Fibroblast of skin of right quadriceps (primary cell): ENCODE measurements at regions not wholly inside any gene's neighbourhood (a gene's known extent, or its start where the extent isn't known, plus 50 kb on each side); places are given as distances from the start of the nearest gene placed in this dataset.
"Not testable (repeated sequence)": the region's sequence is repeated elsewhere in the genome, so short reads cannot be mapped to it uniquely, and the experiment has no call there.

Experiments
- DNase-seq: peaks from one replicate; pipeline ENCODE4 v3.0.0-alpha.2; 2013

- peak; percentile 3 for DNase-seq
These were observed 68.8 kb upstream of the ARID1A start for GRCh38 chr1:26626994-26627393.

GRCh38 chr1:26627954-26628353 is 67.9 kb upstream of the ARID1A start:
- no peak for DNase-seq

GRCh38 chr1:26630634-26631033 is 65.2 kb upstream of the ARID1A start:
- DNase-seq, result no peak

GRCh38 chr1:26635800-26636199 is 60.0 kb upstream of the ARID1A start:
- not testable (repeated sequence) for DNase-seq

- no peak for DNase-seq
These were observed 50.1 kb upstream of the ARID1A start for GRCh38 chr1:26645734-26646133.
